ENCODE measurements at regions not wholly inside any gene's neighbourhood (a gene's known extent, or its start where the extent isn't known, plus 50 kb on each side); places are given as distances from the start of the nearest gene placed in this dataset.

GRCh38 chr6:50305660-50306059, 255.9 kb upstream of the DEFB112 start:
- BruUV-seq (replicated peaks), result no TSS peak
- DNase-seq, result no peak
- H3K36me3 Mint-ChIP-seq (ENCODE audit: insufficient read depth, unreplicated experiment), result no peaks in the 10 kb centered on the region
- no peak overlapping the region for H3K4me3 Mint-ChIP-seq (ENCODE audit: low read depth, unreplicated experiment)
- TF ChIP-seq, protein P1, sequence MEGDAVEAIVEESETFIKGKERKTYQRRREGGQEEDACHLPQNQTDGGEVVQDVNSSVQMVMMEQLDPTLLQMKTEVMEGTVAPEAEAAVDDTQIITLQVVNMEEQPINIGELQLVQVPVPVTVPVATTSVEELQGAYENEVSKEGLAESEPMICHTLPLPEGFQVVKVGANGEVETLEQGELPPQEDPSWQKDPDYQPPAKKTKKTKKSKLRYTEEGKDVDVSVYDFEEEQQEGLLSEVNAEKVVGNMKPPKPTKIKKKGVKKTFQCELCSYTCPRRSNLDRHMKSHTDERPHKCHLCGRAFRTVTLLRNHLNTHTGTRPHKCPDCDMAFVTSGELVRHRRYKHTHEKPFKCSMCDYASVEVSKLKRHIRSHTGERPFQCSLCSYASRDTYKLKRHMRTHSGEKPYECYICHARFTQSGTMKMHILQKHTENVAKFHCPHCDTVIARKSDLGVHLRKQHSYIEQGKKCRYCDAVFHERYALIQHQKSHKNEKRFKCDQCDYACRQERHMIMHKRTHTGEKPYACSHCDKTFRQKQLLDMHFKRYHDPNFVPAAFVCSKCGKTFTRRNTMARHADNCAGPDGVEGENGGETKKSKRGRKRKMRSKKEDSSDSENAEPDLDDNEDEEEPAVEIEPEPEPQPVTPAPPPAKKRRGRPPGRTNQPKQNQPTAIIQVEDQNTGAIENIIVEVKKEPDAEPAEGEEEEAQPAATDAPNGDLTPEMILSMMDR (IDR thresholded peaks at IDR 0.05; ENCODE audit: unreplicated experiment), result no peak
- H3K27ac Mint-ChIP-seq (ENCODE audit: unreplicated experiment), result no peak overlapping the region
- peaks cover 2% of the 10 kb centered on the region for H3K9me3 Mint-ChIP-seq (ENCODE audit: low read depth, unreplicated experiment)
- CTCF ChIA-PET, result no interaction called here
- intact Hi-C loops (cut with micrococcal nuclease; ENCODE audit: unreplicated experiment), result no loop called here
- no peaks in the 10 kb centered on the region for H3K27me3 Mint-ChIP-seq (ENCODE audit: unreplicated experiment)
- H3K4me1 Mint-ChIP-seq (ENCODE audit: low read depth, unreplicated experiment), result no peaks in the 10 kb centered on the region

- no TSS peak for BruUV-seq (replicated peaks)
- intact Hi-C loops (cut with micrococcal nuclease; ENCODE audit: unreplicated experiment), result no loop called here
- no peak for DNase-seq
- TF ChIP-seq, protein P1 (IDR thresholded peaks at IDR 0.05; ENCODE audit: unreplicated experiment), result no peak
- Mint-ChIP-seq H3K27ac (ENCODE audit: unreplicated experiment) (no peak overlapping the region), H3K36me3 (ENCODE audit: insufficient read depth, unreplicated experiment) (no peaks in the 10 kb centered on the region), H3K9me3 (ENCODE audit: low read depth, unreplicated experiment) (no peaks in the 10 kb centered on the region), H3K4me3 (ENCODE audit: low read depth, unreplicated experiment) (no peak overlapping the region), H3K4me1 (ENCODE audit: low read depth, unreplicated experiment) (no peaks in the 10 kb centered on the region), H3K27me3 (ENCODE audit: unreplicated experiment) (no peaks in the 10 kb centered on the region)
- CTCF ChIA-PET, result no interaction called here
Observed at GRCh38 chr6:50318536-50318935, 268.8 kb upstream of the DEFB112 start.

- no peaks in the 10 kb centered on the region for H3K4me1 Mint-ChIP-seq (ENCODE audit: low read depth, unreplicated experiment)
- TF ChIP-seq, protein P1 (IDR thresholded peaks at IDR 0.05; ENCODE audit: unreplicated experiment), result no peak
- DNase-seq, result no peak
- CTCF ChIA-PET, result no interaction called here
- no TSS peak for BruUV-seq (replicated peaks)
- H3K36me3 Mint-ChIP-seq (ENCODE audit: insufficient read depth, unreplicated experiment), result no peaks in the 10 kb centered on the region
- H3K4me3 Mint-ChIP-seq (ENCODE audit: low read depth, unreplicated experiment), result no peak overlapping the region
- H3K27ac Mint-ChIP-seq (ENCODE audit: unreplicated experiment), result no peak overlapping the region
- H3K9me3 Mint-ChIP-seq (ENCODE audit: low read depth, unreplicated experiment), result peaks cover 9% of the 10 kb centered on the region
- intact Hi-C loops (cut with micrococcal nuclease; ENCODE audit: unreplicated experiment), result no loop called here
- no peaks in the 10 kb centered on the region for H3K27me3 Mint-ChIP-seq (ENCODE audit: unreplicated experiment)
Observed at GRCh38 chr6:50330347-50330746, 280.6 kb upstream of the DEFB112 start.

- Mint-ChIP-seq H3K27me3 (ENCODE audit: unreplicated experiment) (no peaks in the 10 kb centered on the region), H3K9me3 (ENCODE audit: low read depth, unreplicated experiment) (peaks cover 6% of the 10 kb centered on the region), H3K36me3 (ENCODE audit: insufficient read depth, unreplicated experiment) (no peaks in the 10 kb centered on the region), H3K4me3 (ENCODE audit: low read depth, unreplicated experiment) (no peak overlapping the region), H3K4me1 (ENCODE audit: low read depth, unreplicated experiment) (no peaks in the 10 kb centered on the region), H3K27ac (ENCODE audit: unreplicated experiment) (no peak overlapping the region)
- DNase-seq, result no peak
- no TSS peak for BruUV-seq (replicated peaks)
- CTCF ChIA-PET, result no interaction called here
- intact Hi-C loops (cut with micrococcal nuclease; ENCODE audit: unreplicated experiment), result no loop called here
- TF ChIP-seq, protein P1 (IDR thresholded peaks at IDR 0.05; ENCODE audit: unreplicated experiment), result no peak
Observed at GRCh38 chr6:50330963-50331362, 281.2 kb upstream of the DEFB112 start.

DNA sequence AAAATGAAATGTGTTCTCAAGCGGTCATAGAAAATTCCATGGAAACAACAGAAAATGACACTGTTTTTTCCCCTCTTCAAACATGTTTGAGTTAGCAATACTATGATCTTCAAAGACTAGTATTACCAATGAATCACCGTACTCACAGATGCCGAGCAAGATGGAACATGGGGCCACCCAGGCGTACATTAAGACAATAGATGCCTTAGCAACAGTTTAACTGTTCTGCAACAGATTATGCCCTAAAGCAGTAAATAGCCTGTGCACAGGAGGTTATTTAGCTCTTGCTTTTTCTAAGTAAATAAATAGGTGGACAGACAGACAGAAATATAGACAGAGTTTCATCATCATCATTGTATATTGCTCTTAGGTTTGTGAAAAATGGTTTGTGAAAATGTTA, 284.0 kb upstream of the DEFB112 start:
- Mint-ChIP-seq H3K27me3 (ENCODE audit: unreplicated experiment) (no peaks in the 10 kb centered on the region), H3K36me3 (ENCODE audit: insufficient read depth, unreplicated experiment) (no peaks in the 10 kb centered on the region), H3K9me3 (ENCODE audit: low read depth, unreplicated experiment) (no peaks in the 10 kb centered on the region), H3K4me1 (ENCODE audit: low read depth, unreplicated experiment) (no peaks in the 10 kb centered on the region), H3K27ac (ENCODE audit: unreplicated experiment) (no peak overlapping the region), H3K4me3 (ENCODE audit: low read depth, unreplicated experiment) (no peak overlapping the region)
- no TSS peak for BruUV-seq (replicated peaks)
- TF ChIP-seq, protein P1 (IDR thresholded peaks at IDR 0.05; ENCODE audit: unreplicated experiment), result no peak
- DNase-seq, result no peak
- intact Hi-C loops (cut with micrococcal nuclease; ENCODE audit: unreplicated experiment), result no loop called here
- CTCF ChIA-PET, result no interaction called here
